Tibial nerve (tissue), 3 donors: ENCODE measurements at regions not wholly inside any gene's neighbourhood (a gene's known extent, or its start where the extent isn't known, plus 50 kb on each side); places are given as distances from the start of the nearest gene placed in this dataset.

Experiments
- CTCF ChIP-seq, 5 experiments: fragments of 200-600 bp in 3 of 5; fragments of 450-650 bp in 2 of 5; sonication (generic) in 3 of 5; IDR thresholded peaks; one replicate each; pipeline ENCODE4 v1.5.1; 2016 to 2019; ENCODE audit warnings: antibody characterized with exemption in 5 of 5, mild to moderate bottlenecking in 3 of 5, moderate library complexity in 2 of 5
- POLR2A ChIP-seq, 2 donors: fragments of 450-650 bp; IDR thresholded peaks; one replicate each; pipeline ENCODE4 v1.6.1; 2017; ENCODE audit warnings: antibody characterized with exemption in 2 of 2, mild to moderate bottlenecking in 2 of 2, moderate library complexity in 2 of 2

GRCh38 chr6:165880686-165881085 lies 217.6 kb upstream of the PDE10A start:
- TF ChIP-seq CTCF (IDR thresholded peaks at IDR 0.05), result no peak
- TF ChIP-seq POLR2A (IDR thresholded peaks at IDR 0.05), result no peak
